ENCODE measurements at regions not wholly inside any gene's neighbourhood (a gene's known extent, or its start where the extent isn't known, plus 50 kb on each side); places are given as distances from the start of the nearest gene placed in this dataset.

DNA sequence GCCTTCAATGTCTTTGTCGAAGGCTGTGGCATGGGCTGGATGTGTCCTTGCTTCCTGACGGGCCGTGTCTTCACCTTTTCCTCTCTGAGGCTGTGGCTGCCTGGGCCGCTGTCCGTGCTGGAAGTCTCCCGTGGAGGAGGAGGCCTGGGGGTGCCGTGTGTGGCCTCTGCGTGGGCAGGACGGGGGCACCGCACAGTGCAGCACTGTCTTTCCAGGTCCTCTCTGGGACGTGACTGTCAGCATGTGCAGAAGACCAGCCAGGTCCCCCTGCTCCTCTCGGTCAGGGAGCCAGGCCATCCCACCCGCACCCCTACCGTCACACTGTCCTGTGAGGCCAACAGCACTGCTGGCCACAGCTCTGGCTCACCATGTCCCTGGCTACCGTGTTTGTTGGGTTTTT, 64.4 kb upstream of the ZNF236 start:
- TF ChIP-seq POLR2A (IDR thresholded peaks at IDR 0.05; ENCODE audit: control extremely low read depth in 1 of 2, low read depth in 2 of 2, low read length in 2 of 2) (no peak), SUZ12 (IDR thresholded peaks at IDR 0.05; ENCODE audit: low read length) (no peak), TAF1 (IDR thresholded peaks at IDR 0.05; ENCODE audit: low read depth, low read length) (no peak), MAFK (IDR thresholded peaks at IDR 0.05; ENCODE audit: low read depth, low read length) (no peak), JUND (IDR thresholded peaks at IDR 0.05; ENCODE audit: low read length) (no peak), RAD21 (IDR thresholded peaks at IDR 0.05 in 1 of 2, conservative IDR thresholded peaks at IDR 0.05 in 1 of 2; ENCODE audit: low read depth in 2 of 2, low read length in 2 of 2) (no peak)
- TF ChIP-seq, protein P1, sequence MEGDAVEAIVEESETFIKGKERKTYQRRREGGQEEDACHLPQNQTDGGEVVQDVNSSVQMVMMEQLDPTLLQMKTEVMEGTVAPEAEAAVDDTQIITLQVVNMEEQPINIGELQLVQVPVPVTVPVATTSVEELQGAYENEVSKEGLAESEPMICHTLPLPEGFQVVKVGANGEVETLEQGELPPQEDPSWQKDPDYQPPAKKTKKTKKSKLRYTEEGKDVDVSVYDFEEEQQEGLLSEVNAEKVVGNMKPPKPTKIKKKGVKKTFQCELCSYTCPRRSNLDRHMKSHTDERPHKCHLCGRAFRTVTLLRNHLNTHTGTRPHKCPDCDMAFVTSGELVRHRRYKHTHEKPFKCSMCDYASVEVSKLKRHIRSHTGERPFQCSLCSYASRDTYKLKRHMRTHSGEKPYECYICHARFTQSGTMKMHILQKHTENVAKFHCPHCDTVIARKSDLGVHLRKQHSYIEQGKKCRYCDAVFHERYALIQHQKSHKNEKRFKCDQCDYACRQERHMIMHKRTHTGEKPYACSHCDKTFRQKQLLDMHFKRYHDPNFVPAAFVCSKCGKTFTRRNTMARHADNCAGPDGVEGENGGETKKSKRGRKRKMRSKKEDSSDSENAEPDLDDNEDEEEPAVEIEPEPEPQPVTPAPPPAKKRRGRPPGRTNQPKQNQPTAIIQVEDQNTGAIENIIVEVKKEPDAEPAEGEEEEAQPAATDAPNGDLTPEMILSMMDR (IDR thresholded peaks at IDR 0.05; ENCODE audit: control extremely low read depth in 1 of 3, insufficient read depth in 1 of 3, low read depth in 1 of 3, low read length in 3 of 3): no peak
- TF ChIP-seq, protein P2, sequence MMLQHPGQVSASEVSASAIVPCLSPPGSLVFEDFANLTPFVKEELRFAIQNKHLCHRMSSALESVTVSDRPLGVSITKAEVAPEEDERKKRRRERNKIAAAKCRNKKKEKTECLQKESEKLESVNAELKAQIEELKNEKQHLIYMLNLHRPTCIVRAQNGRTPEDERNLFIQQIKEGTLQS (IDR thresholded peaks at IDR 0.05; ENCODE audit: insufficient read depth, low read depth, low read length): no peak

Data from H1 (cell line).